Chondrocyte (in vitro differentiated cells): ENCODE measurements at regions not wholly inside any gene's neighbourhood (a gene's known extent, or its start where the extent isn't known, plus 50 kb on each side); places are given as distances from the start of the nearest gene placed in this dataset.

Source experiments
- DNase-seq: peaks from one replicate; pipeline ENCODE4 v3.0.0; 2021; ENCODE audit warnings: mixed read lengths, low spot score
- H3K27ac Mint-ChIP-seq: one replicate; pipeline ENCODE4 v1.8.0; 2021; ENCODE audit warnings: mild to moderate bottlenecking, moderate library complexity, mixed read lengths; ENCODE audit not compliant: unreplicated experiment
- H3K27me3 Mint-ChIP-seq: 2 replicates; pipeline ENCODE4 v1.8.0; 2021; ENCODE audit warnings: low read depth, mixed read lengths
- H3K36me3 Mint-ChIP-seq: 2 replicates; pipeline ENCODE4 v1.8.0; 2021; ENCODE audit warnings: low read depth, mixed read lengths
- H3K4me1 Mint-ChIP-seq: 2 replicates; pipeline ENCODE4 v1.8.0; 2021; ENCODE audit warnings: low read depth, mild to moderate bottlenecking, mixed read lengths
- H3K4me3 Mint-ChIP-seq: one replicate; pipeline ENCODE4 v1.8.0; 2021; ENCODE audit warnings: mild to moderate bottlenecking, moderate library complexity, mixed read lengths; ENCODE audit not compliant: unreplicated experiment
- H3K9me3 Mint-ChIP-seq: 2 replicates; pipeline ENCODE4 v1.8.0; 2021; ENCODE audit warnings: low read depth, mixed read lengths
- CTCF ChIP-seq: fragments of 200-600 bp; sonication (generic); IDR thresholded peaks from 2 replicates; pipeline ENCODE4 v1.5.0; 2021; ENCODE audit warnings: antibody characterized with exemption, mild to moderate bottlenecking, moderate library complexity

GRCh38 chr2:175362331-175362730, 180.8 kb upstream of the ATP5MC3 start:
- Mint-ChIP-seq H3K9me3 (peaks cover 4% of the 10 kb centered on the region), H3K4me3 (no peak overlapping the region), H3K4me1 (no peaks in the 10 kb centered on the region), H3K27ac (no peak overlapping the region), H3K36me3 (no peaks in the 10 kb centered on the region), H3K27me3 (peaks cover 38% of the 10 kb centered on the region)
- no peak for DNase-seq
- TF ChIP-seq CTCF, result no peak

DNA sequence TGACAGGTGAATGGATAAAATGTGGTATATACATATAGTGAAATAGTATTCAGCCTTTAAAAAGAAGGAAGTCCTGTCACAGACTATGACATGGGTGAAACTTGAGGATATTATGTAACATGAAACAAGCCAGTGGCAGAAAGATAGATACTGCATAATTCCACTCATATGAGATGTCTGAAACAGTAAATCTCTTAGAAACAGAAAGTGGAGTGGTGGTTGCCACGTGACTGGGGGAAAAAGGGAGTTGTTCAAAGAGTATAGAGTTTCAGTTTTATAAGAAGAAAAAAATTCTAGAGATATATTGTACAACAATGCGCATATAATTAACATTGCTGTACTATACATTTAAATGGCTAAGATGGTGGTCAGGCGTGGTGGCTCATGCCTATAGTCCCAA, 178.2 kb upstream of the ATP5MC3 start:
- TF ChIP-seq CTCF, result no peak
- H3K9me3 Mint-ChIP-seq, result peaks cover 4% of the 10 kb centered on the region
- H3K36me3 Mint-ChIP-seq, result no peaks in the 10 kb centered on the region
- H3K4me3 Mint-ChIP-seq, result no peak overlapping the region
- H3K27me3 Mint-ChIP-seq, result peaks cover 35% of the 10 kb centered on the region
- no peaks in the 10 kb centered on the region for H3K4me1 Mint-ChIP-seq
- H3K27ac Mint-ChIP-seq, result no peak overlapping the region
- no peak for DNase-seq

DNA sequence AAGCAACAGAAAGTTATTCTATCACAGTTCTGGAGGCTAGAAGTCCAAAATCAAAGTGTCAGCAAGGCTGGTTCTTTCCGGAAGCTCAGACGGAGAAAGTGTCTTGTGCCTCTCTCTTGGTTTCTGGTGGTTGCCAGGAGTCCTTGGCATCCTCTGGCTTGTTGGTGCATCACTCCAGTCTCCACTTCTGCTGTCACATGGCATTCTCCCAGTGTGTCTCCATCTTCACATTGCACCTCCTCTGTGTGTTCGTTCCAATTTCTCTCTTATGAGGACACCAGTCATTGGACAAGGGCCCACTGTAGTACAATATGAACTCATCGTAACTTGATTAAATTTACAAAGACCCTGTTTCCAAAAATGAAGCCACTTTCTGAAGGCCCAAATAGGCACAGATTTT, 175.4 kb upstream of the ATP5MC3 start:
- Mint-ChIP-seq H3K36me3 (no peaks in the 10 kb centered on the region), H3K4me3 (no peak overlapping the region), H3K4me1 (no peaks in the 10 kb centered on the region), H3K27ac (no peak overlapping the region), H3K27me3 (peaks cover 43% of the 10 kb centered on the region), H3K9me3 (peaks cover 4% of the 10 kb centered on the region)
- no peak for TF ChIP-seq CTCF
- no peak for DNase-seq

DNA sequence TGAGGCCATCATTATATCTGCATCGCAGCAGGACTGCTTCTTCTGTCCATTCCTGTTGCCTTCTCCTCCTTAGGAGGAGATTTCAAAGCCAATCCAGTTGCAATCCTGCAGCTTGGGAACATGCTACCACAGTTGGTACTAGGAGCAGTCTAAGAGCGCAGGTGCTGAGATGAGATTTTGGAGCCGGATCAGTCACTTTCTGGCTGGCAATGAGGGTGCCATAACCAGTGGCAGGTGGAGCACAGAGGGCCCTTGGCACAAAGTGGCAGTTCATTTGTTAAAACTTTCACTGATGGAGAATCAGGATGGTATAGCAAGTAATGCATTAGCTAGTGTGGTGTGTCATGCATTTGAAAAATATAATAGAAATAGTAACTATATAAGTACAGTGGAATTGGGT, 173.7 kb upstream of the ATP5MC3 start:
- Mint-ChIP-seq H3K27me3 (peaks cover 41% of the 10 kb centered on the region), H3K4me1 (no peaks in the 10 kb centered on the region), H3K4me3 (no peak overlapping the region), H3K27ac (no peak overlapping the region), H3K36me3 (no peaks in the 10 kb centered on the region), H3K9me3 (peaks cover 4% of the 10 kb centered on the region)
- no peak for TF ChIP-seq CTCF
- DNase-seq, result no peak

DNA sequence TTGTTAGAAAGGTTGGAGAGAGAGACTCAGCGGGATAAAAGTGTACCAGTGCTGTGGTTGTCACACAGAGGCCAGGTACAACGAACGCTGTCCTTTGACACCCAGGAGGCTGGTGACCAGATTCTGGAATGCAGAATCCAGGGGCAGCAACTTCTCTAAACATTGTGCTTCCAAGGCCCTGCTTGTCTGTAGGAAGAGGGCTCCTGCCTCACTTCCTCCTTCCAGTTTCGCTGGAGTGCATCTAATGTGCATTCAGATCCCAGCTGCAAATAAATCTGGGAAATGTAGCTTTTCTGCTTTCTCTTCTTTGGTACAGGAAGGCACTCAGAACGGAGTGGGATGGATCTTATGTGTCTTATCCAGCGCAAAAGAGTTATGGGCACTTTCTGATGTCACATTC, 171.8 kb upstream of the ATP5MC3 start:
- Mint-ChIP-seq H3K36me3 (no peaks in the 10 kb centered on the region), H3K27me3 (peaks cover 42% of the 10 kb centered on the region), H3K9me3 (peaks cover 2% of the 10 kb centered on the region), H3K4me3 (no peak overlapping the region), H3K27ac (no peak overlapping the region), H3K4me1 (no peaks in the 10 kb centered on the region)
- TF ChIP-seq CTCF, result no peak
- DNase-seq, result no peak
